Caco-2 (cell line): ENCODE measurements at regions not wholly inside any gene's neighbourhood (a gene's known extent, or its start where the extent isn't known, plus 50 kb on each side); places are given as distances from the start of the nearest gene placed in this dataset.
A peak's percentile ranks its signal among the peaks of the same experiment; 100 is the strongest.

ENCODE experiments used
- BruUV-seq: library from RNA; stranded (reverse); fragments of 400-500 nt; replicated peaks from 2 replicates; lab custom pipeline; 2021; lab: Mats Ljungman, UMichigan
- CTCF ChIA-PET: fragments of 300-600 bp; sonication (Branson Sonifier 250); formaldehyde crosslinking; loops from one replicate; lab custom pipeline; 2022; ENCODE audit warnings: antibody characterized with exemption; lab: Charles Lee
- POLR2A ChIA-PET: fragments of 300-600 bp; sonication (Branson Sonifier 250); formaldehyde crosslinking; loops from one replicate; lab custom pipeline; 2022; ENCODE audit warnings: antibody characterized with exemption; lab: Charles Lee
- DNase-seq, 2 experiments: peaks; one replicate each; pipeline versions ENCODE4 v3.0.0 to v3.0.0-alpha.2; 2020 to 2022
- H3K27me3 ChIP-seq: replicated peaks from 2 replicates; pipeline ENCODE4 v1.6.0; 2011; ENCODE audit warnings: low read length; ENCODE audit not compliant: control insufficient read depth, insufficient read depth
- H3K36me3 ChIP-seq: 2 replicates; pipeline ENCODE4 v1.5.1; 2011; ENCODE audit warnings: low read length; ENCODE audit not compliant: control insufficient read depth, insufficient read depth
- H3K4me1 ChIP-seq: fragments of 250-450 bp; sonication (Bioruptor Pico); 2 replicates; pipeline ENCODE4 v1.5.1; 2020; ENCODE audit warnings: mild to moderate bottlenecking
- H3K4me3 ChIP-seq: 2 replicates; pipeline ENCODE4 v1.5.1; 2011; ENCODE audit warnings: low read depth, mild to moderate bottlenecking, control low read depth, low read length
- H3K9me3 ChIP-seq: fragments of 250-450 bp; sonication (Bioruptor Pico); 2 replicates; pipeline ENCODE4 v1.5.1; 2020; ENCODE audit warnings: mild to moderate bottlenecking, moderate library complexity
- H3K27ac Mint-ChIP-seq: one replicate; pipeline ENCODE4 v1.8.0; 2022; ENCODE audit warnings: mixed read lengths; ENCODE audit not compliant: unreplicated experiment
- H3K27me3 Mint-ChIP-seq: one replicate; pipeline ENCODE4 v1.8.0; 2022; ENCODE audit warnings: mixed read lengths; ENCODE audit not compliant: insufficient read depth, unreplicated experiment
- H3K36me3 Mint-ChIP-seq: one replicate; pipeline ENCODE4 v1.8.0; 2022; ENCODE audit warnings: mild to moderate bottlenecking, mixed read lengths; ENCODE audit not compliant: insufficient read depth, unreplicated experiment
- H3K4me1 Mint-ChIP-seq: one replicate; pipeline ENCODE4 v1.8.0; 2022; ENCODE audit warnings: low read depth, mixed read lengths; ENCODE audit not compliant: unreplicated experiment
- H3K4me3 Mint-ChIP-seq: one replicate; pipeline ENCODE4 v1.8.0; 2022; ENCODE audit warnings: mild to moderate bottlenecking, moderate library complexity, mixed read lengths; ENCODE audit not compliant: unreplicated experiment
- H3K9me3 Mint-ChIP-seq: one replicate; pipeline ENCODE4 v1.8.0; 2022; ENCODE audit warnings: mixed read lengths; ENCODE audit not compliant: unreplicated experiment
- CTCF ChIP-seq, 2 experiments: fragments of 200-600 bp in 1 of 2; IDR thresholded peaks; 1 replicate in 1 of 2; 2 replicates in 1 of 2; pipeline versions ENCODE4 v1.5.1 to v1.8.0; 2011 to 2022; ENCODE audit warnings: antibody characterized with exemption in 1 of 2, control low read depth in 1 of 2, inconsistent platforms in 1 of 2, low read depth in 1 of 2, low read length in 1 of 2, mild to moderate bottlenecking in 1 of 2, moderate library complexity in 1 of 2; ENCODE audit not compliant: insufficient read depth in 1 of 2, severe bottlenecking in 1 of 2, unreplicated experiment in 1 of 2
- intact Hi-C: fragments of 100-400 bp; cut with micrococcal nuclease; formaldehyde crosslinking; loops from one replicate; pipeline ENCODE4 v1.10.0; 2022; ENCODE audit not compliant: unreplicated experiment

GRCh38 chr13:53182724-53183123, 154.1 kb downstream of the OLFM4 start:
- intact Hi-C loops: no loop called here
- H3K4me3 ChIP-seq: no peak overlapping the region
- no peaks in the 10 kb centered on the region for H3K27me3 ChIP-seq
- Mint-ChIP-seq H3K27ac (no peak overlapping the region), H3K4me3 (no peak overlapping the region), H3K36me3 (no peaks in the 10 kb centered on the region), H3K27me3 (peaks cover 5% of the 10 kb centered on the region), H3K9me3 (peaks cover 11% of the 10 kb centered on the region), H3K4me1 (no peaks in the 10 kb centered on the region)
- H3K4me1 ChIP-seq: no peaks in the 10 kb centered on the region
- POLR2A ChIA-PET: no interaction called here
- no TSS peak for BruUV-seq
- no peak for TF ChIP-seq CTCF (IDR thresholded peaks at IDR 0.05; ENCODE audit: insufficient read depth in 1 of 2, low read depth in 1 of 2, low read length in 1 of 2, severe bottlenecking in 1 of 2, unreplicated experiment in 1 of 2)
- no peaks in the 10 kb centered on the region for H3K36me3 ChIP-seq
- H3K9me3 ChIP-seq: no peaks in the 10 kb centered on the region
- no peak for DNase-seq
- CTCF ChIA-PET: no interaction called here

DNA sequence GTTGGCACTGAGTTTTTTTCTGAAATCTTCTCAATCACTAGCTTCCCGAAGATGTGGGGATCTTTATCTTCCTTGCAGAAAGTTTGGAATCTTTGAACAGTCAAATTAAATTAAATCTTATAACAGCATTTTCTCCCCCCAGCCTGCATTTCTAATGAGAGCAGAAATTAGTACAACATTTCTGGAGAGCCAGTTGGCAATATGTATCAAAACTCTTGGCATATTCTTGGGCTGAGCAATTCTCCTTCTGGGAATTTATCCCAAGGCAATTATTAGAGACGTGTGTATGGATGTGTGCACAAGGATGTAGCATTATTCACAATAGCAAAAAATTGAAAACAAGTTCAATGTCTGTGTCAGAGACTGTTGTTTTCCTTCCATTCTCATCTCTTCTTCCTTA, 159.5 kb downstream of the OLFM4 start:
- ChIA-PET POLR2A (no interaction called here), CTCF (no interaction called here)
- Mint-ChIP-seq H3K4me1 (no peaks in the 10 kb centered on the region), H3K36me3 (no peaks in the 10 kb centered on the region), H3K9me3 (peaks cover 11% of the 10 kb centered on the region), H3K27me3 (no peaks in the 10 kb centered on the region), H3K27ac (no peak overlapping the region), H3K4me3 (no peak overlapping the region)
- no peak overlapping the region for H3K4me3 ChIP-seq
- no peaks in the 10 kb centered on the region for H3K36me3 ChIP-seq
- intact Hi-C loops: no loop called here
- H3K27me3 ChIP-seq: no peaks in the 10 kb centered on the region
- H3K4me1 ChIP-seq: peaks cover 12% of the 10 kb centered on the region; the same call in 1 of the 2 replicates
- no TSS peak for BruUV-seq
- DNase-seq: no peak
- H3K9me3 ChIP-seq: no peaks in the 10 kb centered on the region
- TF ChIP-seq CTCF (IDR thresholded peaks at IDR 0.05; ENCODE audit: insufficient read depth in 1 of 2, low read depth in 1 of 2, low read length in 1 of 2, severe bottlenecking in 1 of 2, unreplicated experiment in 1 of 2): no peak

GRCh38 chr13:53189162-53189561, 160.5 kb downstream of the OLFM4 start:
- CTCF ChIA-PET: interaction anchor here (0.6 to 2.2 kb wide), 4 partner anchors 18 to 580 kb away, joined by 3 to 8 read pairs (median 3); no protein-coding TSS in a partner anchor
- intact Hi-C loops: no loop called here

More at GRCh38 chr13:53189162-53189561, 160.5 kb downstream of the OLFM4 start:
- no peaks in the 10 kb centered on the region for H3K27me3 Mint-ChIP-seq
- peak; percentile 9 to 18 for TF ChIP-seq CTCF (IDR thresholded peaks at IDR 0.05; ENCODE audit: insufficient read depth in 1 of 2, low read depth in 1 of 2, low read length in 1 of 2, severe bottlenecking in 1 of 2, unreplicated experiment in 1 of 2)
- no TSS peak for BruUV-seq
- no peaks in the 10 kb centered on the region for H3K36me3 Mint-ChIP-seq
- DNase-seq: no peak
- POLR2A ChIA-PET: no interaction called here
- no peaks in the 10 kb centered on the region for H3K36me3 ChIP-seq
- H3K4me1 ChIP-seq: peaks cover 12% of the 10 kb centered on the region; the same call in 1 of the 2 replicates
- no peaks in the 10 kb centered on the region for H3K9me3 ChIP-seq
- H3K9me3 Mint-ChIP-seq: peaks cover 6% of the 10 kb centered on the region
- no peaks in the 10 kb centered on the region for H3K4me1 Mint-ChIP-seq
- H3K4me3 Mint-ChIP-seq: no peak overlapping the region
- H3K4me3 ChIP-seq: no peak overlapping the region
- H3K27ac Mint-ChIP-seq: no peak overlapping the region
- no peaks in the 10 kb centered on the region for H3K27me3 ChIP-seq
